ENCODE measurements at regions not wholly inside any gene's neighbourhood (a gene's known extent, or its start where the extent isn't known, plus 50 kb on each side); places are given as distances from the start of the nearest gene placed in this dataset.
A peak's percentile ranks its signal among the peaks of the same experiment; 100 is the strongest.

- no peak overlapping the region for H3K27ac Mint-ChIP-seq
- peaks cover 54% of the 10 kb centered on the region for H3K9me3 Mint-ChIP-seq
- no peak overlapping the region for H3K4me3 Mint-ChIP-seq
- H3K27me3 Mint-ChIP-seq (ENCODE audit: low read depth) = no peaks in the 10 kb centered on the region
- ATAC-seq (peak; percentile 26; the same call in 1 of the 2 replicates), DNase-seq (ENCODE audit: low spot score) (no peak)
- H3K36me3 Mint-ChIP-seq = peaks cover 22% of the 10 kb centered on the region
- no peaks in the 10 kb centered on the region for H3K4me1 Mint-ChIP-seq
- CTCF ChIA-PET = no interaction called here
- POLR2A ChIA-PET = no interaction called here
- no peak for TF ChIP-seq ZNF138 (CRISPR knock-in tag; conservative IDR thresholded peaks at IDR 0.05)
- no peak for TF ChIP-seq IRF1 (CRISPR knock-in tag; IDR thresholded peaks at IDR 0.05)
- TF ChIP-seq ATF6 (CRISPR knock-in tag; IDR thresholded peaks at IDR 0.05) = no peak
Measured at GRCh38 chrY:19816920-19817319, 72.4 kb upstream of the KDM5D start.

GRCh38 chrY:19816053-19816823 is 71.7 kb upstream of the KDM5D start:
- no peak for DNase-seq (ENCODE audit: low spot score)
- peaks cover 16% of the 10 kb centered on the region; the same call in 1 of the 2 replicates for H3K36me3 Mint-ChIP-seq
- no peaks in the 10 kb centered on the region for H3K4me1 Mint-ChIP-seq
- CTCF ChIA-PET = no interaction called here
- H3K4me3 Mint-ChIP-seq = no peak overlapping the region; the same call in 1 of the 2 replicates
- H3K9me3 Mint-ChIP-seq = peaks cover 52% of the 10 kb centered on the region
- ATAC-seq = peak; percentile 20; the same call in 1 of the 2 replicates
- no peak overlapping the region for H3K27ac Mint-ChIP-seq
- H3K27me3 Mint-ChIP-seq (ENCODE audit: low read depth) = no peaks in the 10 kb centered on the region
- TF ChIP-seq NFATC4 (CRISPR knock-in tag; IDR thresholded peaks at IDR 0.05) (no peak), ZNF671 (CRISPR knock-in tag; IDR thresholded peaks at IDR 0.05) (no peak), ZNF219 (CRISPR knock-in tag; IDR thresholded peaks at IDR 0.05; ENCODE audit: borderline replicate concordance) (no peak), E2F5 (CRISPR knock-in tag; IDR thresholded peaks at IDR 0.05) (no peak), GTF2I (CRISPR knock-in tag; conservative IDR thresholded peaks at IDR 0.05) (no peak), E2F4 (CRISPR knock-in tag; IDR thresholded peaks at IDR 0.05; ENCODE audit: borderline replicate concordance, low read depth) (no peak), ZNF232 (CRISPR knock-in tag; IDR thresholded peaks at IDR 0.05) (no peak), ZNF423 (CRISPR knock-in tag; IDR thresholded peaks at IDR 0.05) (no peak)
- TF ChIP-seq, protein P1, sequence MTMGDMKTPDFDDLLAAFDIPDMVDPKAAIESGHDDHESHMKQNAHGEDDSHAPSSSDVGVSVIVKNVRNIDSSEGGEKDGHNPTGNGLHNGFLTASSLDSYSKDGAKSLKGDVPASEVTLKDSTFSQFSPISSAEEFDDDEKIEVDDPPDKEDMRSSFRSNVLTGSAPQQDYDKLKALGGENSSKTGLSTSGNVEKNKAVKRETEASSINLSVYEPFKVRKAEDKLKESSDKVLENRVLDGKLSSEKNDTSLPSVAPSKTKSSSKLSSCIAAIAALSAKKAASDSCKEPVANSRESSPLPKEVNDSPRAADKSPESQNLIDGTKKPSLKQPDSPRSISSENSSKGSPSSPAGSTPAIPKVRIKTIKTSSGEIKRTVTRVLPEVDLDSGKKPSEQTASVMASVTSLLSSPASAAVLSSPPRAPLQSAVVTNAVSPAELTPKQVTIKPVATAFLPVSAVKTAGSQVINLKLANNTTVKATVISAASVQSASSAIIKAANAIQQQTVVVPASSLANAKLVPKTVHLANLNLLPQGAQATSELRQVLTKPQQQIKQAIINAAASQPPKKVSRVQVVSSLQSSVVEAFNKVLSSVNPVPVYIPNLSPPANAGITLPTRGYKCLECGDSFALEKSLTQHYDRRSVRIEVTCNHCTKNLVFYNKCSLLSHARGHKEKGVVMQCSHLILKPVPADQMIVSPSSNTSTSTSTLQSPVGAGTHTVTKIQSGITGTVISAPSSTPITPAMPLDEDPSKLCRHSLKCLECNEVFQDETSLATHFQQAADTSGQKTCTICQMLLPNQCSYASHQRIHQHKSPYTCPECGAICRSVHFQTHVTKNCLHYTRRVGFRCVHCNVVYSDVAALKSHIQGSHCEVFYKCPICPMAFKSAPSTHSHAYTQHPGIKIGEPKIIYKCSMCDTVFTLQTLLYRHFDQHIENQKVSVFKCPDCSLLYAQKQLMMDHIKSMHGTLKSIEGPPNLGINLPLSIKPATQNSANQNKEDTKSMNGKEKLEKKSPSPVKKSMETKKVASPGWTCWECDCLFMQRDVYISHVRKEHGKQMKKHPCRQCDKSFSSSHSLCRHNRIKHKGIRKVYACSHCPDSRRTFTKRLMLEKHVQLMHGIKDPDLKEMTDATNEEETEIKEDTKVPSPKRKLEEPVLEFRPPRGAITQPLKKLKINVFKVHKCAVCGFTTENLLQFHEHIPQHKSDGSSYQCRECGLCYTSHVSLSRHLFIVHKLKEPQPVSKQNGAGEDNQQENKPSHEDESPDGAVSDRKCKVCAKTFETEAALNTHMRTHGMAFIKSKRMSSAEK (CRISPR knock-in tag; IDR thresholded peaks at IDR 0.05; ENCODE audit: borderline replicate concordance) = no peak
- TF ChIP-seq, protein P2, sequence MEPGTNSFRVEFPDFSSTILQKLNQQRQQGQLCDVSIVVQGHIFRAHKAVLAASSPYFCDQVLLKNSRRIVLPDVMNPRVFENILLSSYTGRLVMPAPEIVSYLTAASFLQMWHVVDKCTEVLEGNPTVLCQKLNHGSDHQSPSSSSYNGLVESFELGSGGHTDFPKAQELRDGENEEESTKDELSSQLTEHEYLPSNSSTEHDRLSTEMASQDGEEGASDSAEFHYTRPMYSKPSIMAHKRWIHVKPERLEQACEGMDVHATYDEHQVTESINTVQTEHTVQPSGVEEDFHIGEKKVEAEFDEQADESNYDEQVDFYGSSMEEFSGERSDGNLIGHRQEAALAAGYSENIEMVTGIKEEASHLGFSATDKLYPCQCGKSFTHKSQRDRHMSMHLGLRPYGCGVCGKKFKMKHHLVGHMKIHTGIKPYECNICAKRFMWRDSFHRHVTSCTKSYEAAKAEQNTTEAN (CRISPR knock-in tag; IDR thresholded peaks at IDR 0.05) = no peak
- TF ChIP-seq, protein P3, sequence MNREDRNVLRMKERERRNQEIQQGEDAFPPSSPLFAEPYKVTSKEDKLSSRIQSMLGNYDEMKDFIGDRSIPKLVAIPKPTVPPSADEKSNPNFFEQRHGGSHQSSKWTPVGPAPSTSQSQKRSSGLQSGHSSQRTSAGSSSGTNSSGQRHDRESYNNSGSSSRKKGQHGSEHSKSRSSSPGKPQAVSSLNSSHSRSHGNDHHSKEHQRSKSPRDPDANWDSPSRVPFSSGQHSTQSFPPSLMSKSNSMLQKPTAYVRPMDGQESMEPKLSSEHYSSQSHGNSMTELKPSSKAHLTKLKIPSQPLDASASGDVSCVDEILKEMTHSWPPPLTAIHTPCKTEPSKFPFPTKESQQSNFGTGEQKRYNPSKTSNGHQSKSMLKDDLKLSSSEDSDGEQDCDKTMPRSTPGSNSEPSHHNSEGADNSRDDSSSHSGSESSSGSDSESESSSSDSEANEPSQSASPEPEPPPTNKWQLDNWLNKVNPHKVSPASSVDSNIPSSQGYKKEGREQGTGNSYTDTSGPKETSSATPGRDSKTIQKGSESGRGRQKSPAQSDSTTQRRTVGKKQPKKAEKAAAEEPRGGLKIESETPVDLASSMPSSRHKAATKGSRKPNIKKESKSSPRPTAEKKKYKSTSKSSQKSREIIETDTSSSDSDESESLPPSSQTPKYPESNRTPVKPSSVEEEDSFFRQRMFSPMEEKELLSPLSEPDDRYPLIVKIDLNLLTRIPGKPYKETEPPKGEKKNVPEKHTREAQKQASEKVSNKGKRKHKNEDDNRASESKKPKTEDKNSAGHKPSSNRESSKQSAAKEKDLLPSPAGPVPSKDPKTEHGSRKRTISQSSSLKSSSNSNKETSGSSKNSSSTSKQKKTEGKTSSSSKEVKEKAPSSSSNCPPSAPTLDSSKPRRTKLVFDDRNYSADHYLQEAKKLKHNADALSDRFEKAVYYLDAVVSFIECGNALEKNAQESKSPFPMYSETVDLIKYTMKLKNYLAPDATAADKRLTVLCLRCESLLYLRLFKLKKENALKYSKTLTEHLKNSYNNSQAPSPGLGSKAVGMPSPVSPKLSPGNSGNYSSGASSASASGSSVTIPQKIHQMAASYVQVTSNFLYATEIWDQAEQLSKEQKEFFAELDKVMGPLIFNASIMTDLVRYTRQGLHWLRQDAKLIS (CRISPR knock-in tag; IDR thresholded peaks at IDR 0.05; ENCODE audit: borderline replicate concordance) = no peak
- POLR2A ChIA-PET = no interaction called here

All from WTC11 (cell line).